GM12878 (cell line): ENCODE measurements at regions not wholly inside any gene's neighbourhood (a gene's known extent, or its start where the extent isn't known, plus 50 kb on each side); places are given as distances from the start of the nearest gene placed in this dataset.

Source experiments
- ATAC-seq: fragments of 200-7000 bp; cut with Tn5 transposase; 3 replicates; pipeline ENCODE4 v1.9.1; 2020; ENCODE audit warnings: mild to moderate bottlenecking, moderate library complexity
- BruUV-seq: library from RNA; stranded (reverse); fragments of 400-500 nt; replicated peaks from 2 replicates; lab custom pipeline; 2021; lab: Mats Ljungman, UMichigan
- CTCF ChIA-PET: fragments of 300-600 bp; sonication (Branson Sonifier 250); formaldehyde crosslinking; extraction: SDS; loops from one replicate; lab custom pipeline; 2021; ENCODE audit warnings: inconsistent platforms; lab: Yijun Ruan, JAX
- POLR2A ChIA-PET: fragments of 350-600 bp; formaldehyde crosslinking; extraction: SDS; loops from one replicate; lab custom pipeline; 2021; ENCODE audit warnings: inconsistent platforms; lab: Charles Lee
- RAD21 ChIA-PET: fragments of 300-600 bp; sonication (Branson Sonifier 250); formaldehyde crosslinking; loops from one replicate; lab custom pipeline; 2023; ENCODE audit warnings: antibody characterized with exemption; ENCODE audit not compliant: unreplicated experiment; lab: Charles Lee
- SMC1A ChIA-PET: fragments of 300-600 bp; sonication (Branson Sonifier 250); formaldehyde crosslinking; loops from one replicate; lab custom pipeline; 2023; ENCODE audit not compliant: unreplicated experiment, uncharacterized antibody; lab: Charles Lee
- DNase-seq: peaks from one replicate; pipeline ENCODE4 v3.0.0-alpha.2; 2011; ENCODE audit warnings: low read depth, low spot score
- FAIRE-seq: peaks from 3 replicates; lab custom pipeline; 2011; peaks lifted over from hg19 to GRCh38; lab: Jason Lieb, UNC
- H2AFZ ChIP-seq: 2 replicates; pipeline ENCODE4 v1.6.0; 2011; ENCODE audit warnings: low read depth, low read length, control low read depth; ENCODE audit not compliant: control insufficient read depth
- H3K27ac ChIP-seq: 2 replicates; pipeline ENCODE4 v1.5.1; 2011; ENCODE audit warnings: control low read depth; ENCODE audit not compliant: control insufficient read depth, insufficient read depth
- H3K27me3 ChIP-seq, 2 experiments: replicated peaks in 1 of 2; 2 replicates each; pipeline versions ENCODE4 v1.6.0 to v1.6.1; 2011; ENCODE audit warnings: low read length in 1 of 2; ENCODE audit not compliant: control insufficient read depth in 2 of 2, insufficient read depth in 2 of 2
- H3K36me3 ChIP-seq, 2 experiments: 2 replicates each; pipeline ENCODE4 v1.5.1; 2011; ENCODE audit warnings: low read length in 1 of 2; ENCODE audit not compliant: control insufficient read depth in 2 of 2, insufficient read depth in 2 of 2
- H3K4me1 ChIP-seq: 2 replicates; pipeline ENCODE4 v1.6.1; 2011; ENCODE audit warnings: mild to moderate bottlenecking, low read length, moderate library complexity, mixed read lengths; ENCODE audit not compliant: control insufficient read depth, insufficient read depth
- H3K4me2 ChIP-seq: 2 replicates; pipeline ENCODE4 v1.6.0; 2011; ENCODE audit warnings: control low read depth; ENCODE audit not compliant: control insufficient read depth, insufficient read depth
- H3K4me3 ChIP-seq: fragments of 200-600 bp; sonication (generic); 2 replicates; pipeline ENCODE4 v1.5.1; 2016
- H3K79me2 ChIP-seq: 2 replicates; pipeline ENCODE4 v1.6.0; 2011; ENCODE audit warnings: low read length; ENCODE audit not compliant: control insufficient read depth, insufficient read depth
- H3K9ac ChIP-seq: 2 replicates; pipeline ENCODE4 v1.8.0; 2011; ENCODE audit warnings: low read length, control low read depth, mixed read lengths; ENCODE audit not compliant: control insufficient read depth, insufficient read depth
- H3K9me3 ChIP-seq: replicated peaks from 3 replicates; pipeline ENCODE4 v1.5.1; 2011; ENCODE audit warnings: mild to moderate bottlenecking, low read length; ENCODE audit not compliant: control insufficient read depth, insufficient read depth
- H4K20me1 ChIP-seq: 2 replicates; pipeline ENCODE4 v1.6.0; 2011; ENCODE audit not compliant: control insufficient read depth, insufficient read depth
- ATF7 ChIP-seq: fragments of 450-650 bp; IDR thresholded peaks from 2 replicates; pipeline ENCODE4 v1.6.1; 2016; ENCODE audit warnings: low read depth, mild to moderate bottlenecking
- CEBPB ChIP-seq, 2 experiments: fragments of 150-350 bp in 1 of 2; IDR thresholded peaks; 2 replicates each; pipeline ENCODE4 v1.6.1; 2012 to 2014; ENCODE audit warnings: low read depth in 2 of 2, low read length in 2 of 2, borderline replicate concordance in 1 of 2, inconsistent platforms in 1 of 2
- YY1 ChIP-seq: IDR thresholded peaks from 2 replicates; pipeline ENCODE4 v1.6.1; 2011; ENCODE audit warnings: low read depth, mild to moderate bottlenecking, low read length
- ZNF207 ChIP-seq: fragments of 450-650 bp; IDR thresholded peaks from 2 replicates; pipeline ENCODE4 v1.6.1; 2014; ENCODE audit warnings: antibody characterized with exemption, mild to moderate bottlenecking, borderline replicate concordance
- WGBS: methylation state at CpG from one replicate; pipeline ENCODE4 v1.1.6; 2016; ENCODE audit warnings: low lambda C conversion rate; ENCODE audit not compliant: insufficient replicate concordance, insufficient coverage; ENCODE audit errors: missing lambda C conversion rate; 5-methylcytosine and 5-hydroxymethylcytosine counted together
- in situ Hi-C: fragments of 300-500 bp; cut with MboI; formaldehyde crosslinking; loops from 9 replicates; pipeline ENCODE4 v1.14.3; 2018; ENCODE audit warnings: mixed read lengths
- intact Hi-C: fragments of 100-400 bp; cut with micrococcal nuclease; formaldehyde crosslinking; loops from one replicate; pipeline ENCODE4 v1.14.2; 2022; ENCODE audit not compliant: unreplicated experiment

DNA sequence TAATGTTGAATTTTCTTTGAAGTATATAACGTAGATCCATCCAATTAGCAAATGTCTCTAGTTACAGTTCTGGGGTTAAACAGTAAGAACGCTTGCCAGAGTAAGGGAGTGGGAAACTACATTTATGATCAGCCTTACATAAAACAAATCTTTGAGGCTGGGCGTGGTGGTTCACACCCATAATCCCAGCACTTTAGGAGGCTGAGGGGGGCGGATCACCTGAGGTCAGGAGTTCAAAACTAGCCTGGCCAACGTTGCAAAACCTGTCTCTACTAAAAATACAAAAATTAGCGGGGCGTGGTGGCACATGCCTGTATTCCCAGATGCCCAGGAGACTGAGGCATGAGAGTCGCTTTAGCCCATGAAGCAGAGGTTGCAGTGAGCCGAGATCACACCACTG is 50.1 kb upstream of the GATM start:
- WGBS = 46% methylated on average over 9 of the region's 9 CpGs
- Histone ChIP-seq H3K4me3 (no peak overlapping the region), H3K9ac (no peak overlapping the region), H3K36me3 (no peaks in the 10 kb centered on the region), H3K79me2 (no peaks in the 10 kb centered on the region), H2AFZ (no peak overlapping the region), H4K20me1 (no peaks in the 10 kb centered on the region), H3K9me3 (no peaks in the 10 kb centered on the region), H3K27me3 (no peaks in the 10 kb centered on the region), H3K27ac (no peak overlapping the region), H3K4me2 (no peak overlapping the region), H3K4me1 (0 out of 2 replicates have a peak, but pooled peaks cover 3% of the 10 kb centered on the region)
- intact Hi-C loops (no loop called here), in situ Hi-C loops (no loop called here)
- ATAC-seq (no peak), DNase-seq (no peak), FAIRE-seq (no peak)
- ChIA-PET RAD21 (interaction anchor here (0.6 to 3.4 kb wide), 2 partner anchors 29 to 186 kb away, joined by 3 to 38 read pairs; no protein-coding TSS in a partner anchor), SMC1A (interaction anchor here (0.7 to 2.7 kb wide), 5 partner anchors 14 to 73 kb away, joined by 3 to 21 read pairs (median 5); no protein-coding TSS in a partner anchor), POLR2A (no interaction called here), CTCF (interaction anchor here (0.9 to 5.7 kb wide), 18 partner anchors 9 to 264 kb away, joined by 3 to 194 read pairs (median 6); partner anchors contain the start of gene BLOC1S6)
- BruUV-seq = no TSS peak
- TF ChIP-seq ZNF207 = no peak
- TF ChIP-seq CEBPB (IDR thresholded peaks at IDR 0.05; ENCODE audit: borderline replicate concordance in 1 of 2, low read depth in 2 of 2, low read length in 2 of 2) = no peak
- TF ChIP-seq ATF7 = no peak
- no peak for TF ChIP-seq YY1
